ENCODE measurements at regions not wholly inside any gene's neighbourhood (a gene's known extent, or its start where the extent isn't known, plus 50 kb on each side); places are given as distances from the start of the nearest gene placed in this dataset.

DNA sequence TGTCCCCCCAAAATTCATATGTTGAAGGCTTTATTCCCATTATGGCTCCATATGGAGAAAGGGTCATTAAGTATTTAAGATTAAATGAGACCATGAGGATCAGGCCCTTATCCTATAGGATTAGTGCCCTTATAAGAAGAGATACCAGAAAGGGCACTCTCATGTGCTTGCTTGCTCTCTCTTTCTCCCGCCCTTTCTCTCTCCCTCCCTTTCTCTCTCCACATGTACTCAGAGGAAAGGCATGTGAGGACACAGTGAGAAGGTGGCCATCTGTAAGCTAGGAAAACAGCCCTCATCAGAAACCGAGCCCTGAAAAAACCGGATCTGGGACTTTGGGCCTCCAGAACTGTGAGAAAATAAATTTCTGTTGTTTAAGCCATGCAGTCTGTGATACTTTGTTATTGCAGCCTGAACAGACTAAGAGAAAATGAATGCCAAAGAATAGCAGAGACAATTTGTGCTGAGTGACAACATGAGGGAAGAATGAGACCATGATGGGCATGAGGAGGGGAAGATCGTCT, 300.0 kb upstream of the SLC39A10 start:
- Histone ChIP-seq H3K56ac (replicated peaks; ENCODE audit: insufficient read length, low read depth, low read length) (no peak overlapping the region), H2AK5ac (ENCODE audit: low read depth, low read length) (no peak overlapping the region), H4K91ac (replicated peaks; ENCODE audit: insufficient read length, low read length) (no peak overlapping the region), H4K20me1 (replicated peaks in 1 of 2; ENCODE audit: control insufficient read depth in 1 of 2, insufficient read depth in 2 of 2, low read length in 2 of 2) (no peaks in the 10 kb centered on the region), H3K23ac (ENCODE audit: insufficient read length) (no peak overlapping the region), H4K5ac (ENCODE audit: insufficient read length, low read depth, low read length) (no peak overlapping the region), H3K9ac (replicated peaks in 1 of 4; ENCODE audit: extremely low read depth in 1 of 4, low read depth in 3 of 4, low read length in 3 of 4) (no peak overlapping the region), H3K4me1 (replicated peaks in 1 of 4; ENCODE audit: control insufficient read depth in 3 of 4, insufficient read depth in 4 of 4, low read length in 3 of 4) (peaks cover 0 to 3% (median 0%) of the 10 kb centered on the region in 4 experiments; a peak in 1 of 7 replicates), H3K23me2 (ENCODE audit: low read depth, low read length) (no peaks in the 10 kb centered on the region), H3K79me2 (ENCODE audit: control insufficient read depth in 1 of 2, insufficient read depth in 2 of 2, low read length in 2 of 2) (no peaks in the 10 kb centered on the region), H3K18ac (ENCODE audit: extremely low read depth, low read length) (no peak overlapping the region), H3K4me3 (ENCODE audit: extremely low read depth in 1 of 4, insufficient read depth in 2 of 4, low read depth in 3 of 4, low read length in 4 of 4) (no peak overlapping the region), H3K79me1 (ENCODE audit: low read depth, low read length) (no peaks in the 10 kb centered on the region), H2BK20ac (ENCODE audit: low read length) (no peak overlapping the region), H3K36me3 (ENCODE audit: control insufficient read depth in 2 of 4, insufficient read depth in 4 of 4, low read length in 3 of 4) (no peaks in the 10 kb centered on the region), H3K27ac (ENCODE audit: low read depth, low read length) (no peak overlapping the region), H4K8ac (ENCODE audit: extremely low read depth, insufficient read depth, low read length) (no peak overlapping the region), H2BK5ac (ENCODE audit: low read depth, low read length) (no peak overlapping the region), H3K14ac (ENCODE audit: insufficient read length) (no peak overlapping the region), H2AFZ (ENCODE audit: low read length) (no peak overlapping the region), H3K4me2 (ENCODE audit: insufficient read depth in 1 of 2, low read depth in 2 of 2, low read length in 2 of 2) (no peak overlapping the region), H2BK12ac (ENCODE audit: low read depth, low read length) (no peak overlapping the region), H2BK15ac (ENCODE audit: low read length) (no peak overlapping the region), H3K27me3 (replicated peaks in 1 of 4; ENCODE audit: control insufficient read depth in 3 of 4, extremely low read depth in 1 of 4, insufficient read depth in 3 of 4, low read length in 3 of 4) (no peaks in the 10 kb centered on the region), H3K9me3 (ENCODE audit: insufficient read depth in 2 of 2, low read depth in 1 of 2, low read length in 1 of 2) (peaks cover 0 to 2% of the 10 kb centered on the region in 2 experiments; a peak in 1 of 4 replicates), H3K4ac (replicated peaks; ENCODE audit: insufficient read length, low read depth, low read length) (no peak overlapping the region), H2BK120ac (replicated peaks; ENCODE audit: low read depth, low read length) (no peak overlapping the region)
- POLR2A ChIA-PET (ENCODE audit: partially characterized antibody), result no interaction called here
- TF ChIP-seq, protein P1, sequence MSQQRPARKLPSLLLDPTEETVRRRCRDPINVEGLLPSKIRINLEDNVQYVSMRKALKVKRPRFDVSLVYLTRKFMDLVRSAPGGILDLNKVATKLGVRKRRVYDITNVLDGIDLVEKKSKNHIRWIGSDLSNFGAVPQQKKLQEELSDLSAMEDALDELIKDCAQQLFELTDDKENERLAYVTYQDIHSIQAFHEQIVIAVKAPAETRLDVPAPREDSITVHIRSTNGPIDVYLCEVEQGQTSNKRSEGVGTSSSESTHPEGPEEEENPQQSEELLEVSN (IDR thresholded peaks at IDR 0.05), result peak; percentile 78
- TF ChIP-seq KDM4A (IDR thresholded peaks at IDR 0.05; ENCODE audit: low read depth, low read length, severe bottlenecking), result no peak
- CTCF ChIA-PET (ENCODE audit: partially characterized antibody), result interaction anchor here (0.7 kb wide), 1 partner anchor 9 kb away, joined by 3 read pairs; no protein-coding TSS in a partner anchor
- DNase-seq (ENCODE audit: low read depth in 1 of 2, low spot score in 2 of 2), result no peak
- WGBS, 2 experiments (ENCODE audit: extremely low coverage in 1 of 2, insufficient coverage in 1 of 2, insufficient read length in 1 of 2, insufficient replicate concordance in 2 of 2, low coverage in 1 of 2, low lambda C conversion rate in 2 of 2, missing lambda C conversion rate in 1 of 2), result 69% methylated on average over 4 of the region's 4 CpGs; no CpG with 5 or more reads in 1 of the 2 experiments
- no peak for FAIRE-seq
